ENCODE measurements at regions not wholly inside any gene's neighbourhood (a gene's known extent, or its start where the extent isn't known, plus 50 kb on each side); places are given as distances from the start of the nearest gene placed in this dataset.

- TF ChIP-seq ZNF460 (CRISPR knock-in tag; IDR thresholded peaks at IDR 0.05; ENCODE audit: borderline replicate concordance) (no peak), ZNF280D (CRISPR knock-in tag; IDR thresholded peaks at IDR 0.05) (no peak), PRPF4 (IDR thresholded peaks at IDR 0.05; ENCODE audit: low read depth, low read length, poor library complexity, severe bottlenecking) (no peak), RBM39 (IDR thresholded peaks at IDR 0.05; ENCODE audit: low read depth, low read length, poor library complexity, severe bottlenecking) (no peak), ZMYM2 (CRISPR knock-in tag; IDR thresholded peaks at IDR 0.05) (no peak), ZNF274 (CRISPR knock-in tag; IDR thresholded peaks at IDR 0.05) (no peak), GABPA (IDR thresholded peaks at IDR 0.05; ENCODE audit: low read depth, low read length) (no peak), GABPA (CRISPR knock-in tag; IDR thresholded peaks at IDR 0.05; ENCODE audit: low read depth) (no peak), CTCF (CRISPR knock-in tag; IDR thresholded peaks at IDR 0.05) (no peak), SNAI1 (CRISPR knock-in tag; IDR thresholded peaks at IDR 0.05; ENCODE audit: borderline replicate concordance) (no peak), ZBED4 (CRISPR knock-in tag; IDR thresholded peaks at IDR 0.05; ENCODE audit: borderline replicate concordance) (no peak)
Measured at GRCh38 chr7:109915670-109916069, 1175.3 kb upstream of the LRRN3 start.
